Heart left ventricle (tissue), 13 donors: ENCODE measurements at regions not wholly inside any gene's neighbourhood (a gene's known extent, or its start where the extent isn't known, plus 50 kb on each side); places are given as distances from the start of the nearest gene placed in this dataset.

Source experiments
- CTCF ChIP-seq, 12 donors: fragments of 200-600 bp; sonication (generic) in 4 of 12; IDR thresholded peaks; one replicate each; pipeline versions ENCODE4 v1.5.0 to v1.8.0; 2018 to 2022; ENCODE audit warnings: antibody characterized with exemption in 12 of 12, mild to moderate bottlenecking in 5 of 12
- POLR2A ChIP-seq, 2 donors: fragments of 450-650 bp; IDR thresholded peaks; one replicate each; pipeline ENCODE4 v1.6.1; 2017; ENCODE audit warnings: antibody characterized with exemption in 2 of 2, mild to moderate bottlenecking in 2 of 2, moderate library complexity in 2 of 2
- donor health status: ischemic (EF 13 %, LVEDD 7.1; RV severe dilation, severe dysfunction).
- donor health status: DM: no; HTN: yes; CAD: no.
- donor health status: DM: no; HTN: no; CAD: no.
- donor health status: ischemic (EF 25% LVEDD 6.9; RV normal size, moderate dysfunction).
- donor health status: ischemic (EF 25% LVEDD 5.7; RV mildly dilated, moderate dysfunction).
- donor health status: ischemic (EF 35%, LVEDD 5.7; RV mildly dilated, moderate dysfunction).
- donor health status: nonischemic (EF 11% LVEDD 7.7; RV severe dilation, severe dysfunction).
- donor health status: DM: yes; HTN: yes; CAD: no.
- donor health status: PGD.
- donor health status: ischemic (EF 29% LVEDD 5.4; RV normal size, mild dysfunction).
- donor health status: nonischemic (EF 23%, LVEDD 6.1; RV moderate dilation, normal function).

- TF ChIP-seq CTCF (IDR thresholded peaks at IDR 0.05), result no peak
- no peak for TF ChIP-seq POLR2A (IDR thresholded peaks at IDR 0.05)
These were observed 167.4 kb upstream of the PRMT6 start for GRCh38 chr1:106889059-106889458.
